AG09309 (cell line): ENCODE measurements at regions not wholly inside any gene's neighbourhood (a gene's known extent, or its start where the extent isn't known, plus 50 kb on each side); places are given as distances from the start of the nearest gene placed in this dataset.

Source experiments
- DNase-seq: peaks from one replicate; pipeline ENCODE4 v3.0.0-alpha.2; 2010; ENCODE audit warnings: low read depth
- H3K4me3 ChIP-seq: 2 replicates; pipeline ENCODE4 v1.5.1; 2011; ENCODE audit warnings: mild to moderate bottlenecking, low read depth, low read length, moderate library complexity; ENCODE audit not compliant: control insufficient read depth
- TF ChIP-seq, protein P1 (sequence below): IDR thresholded peaks from 2 replicates; pipeline ENCODE4 v1.5.1; 2011; ENCODE audit warnings: mild to moderate bottlenecking, low read depth, low read length, inconsistent platforms; ENCODE audit not compliant: insufficient read depth, control insufficient read depth; ENCODE audit errors: missing control alignments

DNA sequence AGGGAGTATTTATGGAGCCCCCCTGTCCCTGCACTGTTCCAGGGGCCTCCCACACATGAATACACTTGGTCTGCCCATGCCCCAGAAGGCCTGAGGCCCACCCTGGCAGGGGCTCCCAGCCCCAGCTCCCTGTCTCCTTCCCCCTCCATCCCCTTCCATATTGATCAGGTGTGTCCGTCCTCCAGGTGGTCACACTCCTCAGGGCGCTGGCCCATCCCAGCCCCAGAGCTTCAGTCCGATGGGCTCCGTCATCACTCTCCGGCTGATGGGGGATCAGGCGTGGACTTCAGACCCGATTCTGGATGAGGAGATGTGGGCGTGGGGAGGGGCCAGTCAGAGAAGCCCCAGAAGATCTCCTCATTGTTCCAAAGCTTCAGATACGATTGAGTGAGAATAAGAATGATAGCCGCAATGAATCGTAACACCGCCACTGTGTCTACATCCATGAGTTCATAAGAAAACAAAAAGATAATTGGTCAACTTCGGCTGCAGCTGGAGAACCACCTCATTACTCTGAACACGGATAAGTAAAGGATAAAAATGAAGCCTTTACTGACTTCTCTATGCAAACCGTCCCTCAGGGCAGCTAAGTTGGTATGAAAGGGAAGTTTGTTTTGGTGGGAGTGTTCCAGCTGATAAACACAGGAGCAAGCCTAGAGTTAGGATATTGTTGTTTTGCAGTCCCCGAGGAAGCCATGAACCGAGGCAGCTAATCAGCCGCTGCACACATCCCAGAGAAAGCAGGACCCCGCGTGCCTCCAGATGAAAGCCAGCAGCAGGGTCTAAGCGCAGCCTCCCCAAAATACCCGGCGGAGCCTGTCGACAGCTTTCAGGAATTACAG, 279.5 kb downstream of the NDUFA10 start:
- no peak overlapping the region for H3K4me3 ChIP-seq
- DNase-seq, result no peak
- TF ChIP-seq, protein P1, sequence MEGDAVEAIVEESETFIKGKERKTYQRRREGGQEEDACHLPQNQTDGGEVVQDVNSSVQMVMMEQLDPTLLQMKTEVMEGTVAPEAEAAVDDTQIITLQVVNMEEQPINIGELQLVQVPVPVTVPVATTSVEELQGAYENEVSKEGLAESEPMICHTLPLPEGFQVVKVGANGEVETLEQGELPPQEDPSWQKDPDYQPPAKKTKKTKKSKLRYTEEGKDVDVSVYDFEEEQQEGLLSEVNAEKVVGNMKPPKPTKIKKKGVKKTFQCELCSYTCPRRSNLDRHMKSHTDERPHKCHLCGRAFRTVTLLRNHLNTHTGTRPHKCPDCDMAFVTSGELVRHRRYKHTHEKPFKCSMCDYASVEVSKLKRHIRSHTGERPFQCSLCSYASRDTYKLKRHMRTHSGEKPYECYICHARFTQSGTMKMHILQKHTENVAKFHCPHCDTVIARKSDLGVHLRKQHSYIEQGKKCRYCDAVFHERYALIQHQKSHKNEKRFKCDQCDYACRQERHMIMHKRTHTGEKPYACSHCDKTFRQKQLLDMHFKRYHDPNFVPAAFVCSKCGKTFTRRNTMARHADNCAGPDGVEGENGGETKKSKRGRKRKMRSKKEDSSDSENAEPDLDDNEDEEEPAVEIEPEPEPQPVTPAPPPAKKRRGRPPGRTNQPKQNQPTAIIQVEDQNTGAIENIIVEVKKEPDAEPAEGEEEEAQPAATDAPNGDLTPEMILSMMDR, result no peak

DNA sequence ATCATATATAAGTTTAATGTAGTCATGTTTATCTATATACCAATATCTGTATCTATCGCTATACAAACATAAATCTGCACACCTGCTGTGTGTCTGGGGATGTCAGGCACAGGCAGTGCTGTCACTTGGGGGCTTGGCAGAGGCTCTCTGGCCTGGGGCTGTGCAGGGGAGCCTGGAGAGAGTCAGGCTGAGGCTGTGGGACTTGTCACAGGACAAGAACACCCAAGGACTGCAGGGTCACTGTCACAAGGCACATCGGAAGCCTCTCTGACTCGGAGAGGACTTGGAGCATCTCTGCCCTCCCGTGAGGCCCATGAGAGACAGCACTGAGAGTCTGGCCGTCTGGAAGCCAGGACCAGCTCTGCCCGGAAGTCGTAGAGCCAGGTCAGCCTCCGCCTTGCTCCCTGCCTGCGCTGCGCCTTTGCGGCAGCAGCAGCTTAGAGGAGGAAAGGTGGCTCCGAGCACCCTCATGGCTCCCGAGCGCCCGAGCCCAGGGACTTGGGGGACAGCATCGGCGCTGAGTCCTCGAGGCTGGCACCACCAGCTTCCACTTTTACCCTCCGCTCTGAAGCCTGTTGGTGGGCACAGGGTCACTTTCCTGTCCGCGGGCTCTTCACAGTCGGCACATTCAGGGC, 280.3 kb downstream of the NDUFA10 start:
- no peak for DNase-seq
- H3K4me3 ChIP-seq, result no peak overlapping the region
- TF ChIP-seq, protein P1, result no peak

DNA sequence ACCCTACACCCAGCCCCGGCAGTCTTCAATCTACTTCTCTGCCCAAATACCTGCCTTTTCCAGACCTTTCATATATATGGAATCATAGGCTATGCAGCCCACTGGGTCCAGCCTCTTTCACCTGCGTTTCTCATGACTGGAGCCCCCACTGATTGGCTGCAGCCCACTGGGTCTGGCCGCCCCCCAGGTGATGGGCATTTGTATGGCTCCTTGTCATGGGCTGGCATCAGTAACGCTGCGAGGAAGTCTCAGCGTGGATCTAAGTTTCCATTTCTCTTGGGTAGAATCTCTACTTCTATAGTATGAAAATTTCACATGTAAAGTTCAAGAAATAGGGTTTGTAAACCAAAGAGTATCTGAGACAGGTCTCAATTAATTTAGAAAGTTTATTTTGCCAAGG, 281.9 kb downstream of the NDUFA10 start:
- TF ChIP-seq, protein P1, result no peak
- DNase-seq, result no peak
- H3K4me3 ChIP-seq, result no peak overlapping the region

DNA sequence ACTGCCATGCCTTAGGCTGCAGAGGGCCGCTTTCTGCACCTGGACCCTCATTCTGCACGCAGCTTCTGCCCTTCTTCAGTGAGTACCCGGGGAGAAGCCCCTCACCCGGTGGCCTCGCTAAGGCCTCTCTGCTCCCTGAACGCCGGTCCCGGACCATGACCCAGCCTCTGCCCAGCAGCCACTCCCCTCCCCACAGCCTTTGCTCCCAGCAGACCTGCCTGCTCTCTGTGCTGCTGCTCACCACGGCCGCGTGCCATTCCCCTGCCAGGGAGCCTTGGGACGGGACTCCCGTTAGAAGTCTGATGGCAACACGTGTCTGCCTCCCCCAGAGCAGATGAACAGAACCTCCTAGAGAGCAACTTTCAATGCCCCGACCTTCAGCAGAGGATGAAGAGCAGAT, 282.8 kb downstream of the NDUFA10 start:
- no peak for DNase-seq
- H3K4me3 ChIP-seq, result no peak overlapping the region
- TF ChIP-seq, protein P1, result no peak

DNA sequence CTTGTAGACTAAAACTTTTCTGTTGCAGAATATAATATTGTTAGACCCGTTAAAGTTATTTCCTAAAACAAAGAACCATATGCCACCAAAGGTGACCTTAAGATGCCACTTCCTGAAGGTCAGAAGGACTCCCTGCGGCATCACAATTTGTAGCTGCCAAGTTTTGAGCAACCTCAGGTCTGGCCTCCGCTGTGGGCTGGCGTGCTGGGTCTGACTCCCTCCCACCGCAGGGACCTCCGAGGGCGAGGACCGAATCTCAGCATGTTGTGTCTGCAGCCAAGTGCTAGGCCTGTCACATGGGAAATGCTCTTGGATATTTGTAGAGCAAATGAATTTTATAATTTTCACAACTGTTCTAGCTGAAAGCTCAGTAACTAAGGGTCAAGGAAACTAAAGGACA, 285.9 kb downstream of the NDUFA10 start:
- H3K4me3 ChIP-seq, result no peak overlapping the region
- DNase-seq, result no peak
- TF ChIP-seq, protein P1, result no peak

DNA sequence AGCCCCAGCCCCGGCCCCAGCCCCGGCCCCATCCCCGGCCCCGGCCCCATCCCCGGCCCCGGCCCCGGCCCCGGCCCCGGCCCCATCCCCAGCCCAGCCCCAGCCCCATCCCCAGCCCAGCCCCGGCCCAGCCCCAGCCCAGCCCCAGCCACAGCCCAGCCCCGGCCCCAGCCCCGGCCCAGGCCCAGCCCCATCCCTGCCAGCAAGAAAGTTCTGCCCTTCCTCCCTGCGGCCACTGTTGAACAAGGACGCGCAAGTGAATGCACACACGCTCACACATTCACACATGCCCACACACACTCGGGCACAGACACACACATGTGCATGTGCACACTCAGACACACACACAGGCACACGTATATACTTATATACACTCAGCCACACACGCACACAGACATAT, 287.0 kb downstream of the NDUFA10 start:
- TF ChIP-seq, protein P1, result no peak
- no peak overlapping the region for H3K4me3 ChIP-seq
- no peak for DNase-seq
